Testis (tissue), 2 donors: ENCODE measurements at regions not wholly inside any gene's neighbourhood (a gene's known extent, or its start where the extent isn't known, plus 50 kb on each side); places are given as distances from the start of the nearest gene placed in this dataset.

Source experiments
- CTCF ChIP-seq, 3 experiments: fragments of 450-650 bp in 2 of 3; fragments of 200-600 bp in 1 of 3; sonication (generic) in 1 of 3; IDR thresholded peaks; one replicate each; pipeline ENCODE4 v1.5.1; 2016 to 2019; ENCODE audit warnings: antibody characterized with exemption in 3 of 3, mild to moderate bottlenecking in 2 of 3, moderate library complexity in 1 of 3
- POLR2A ChIP-seq: fragments of 450-650 bp; IDR thresholded peaks from one replicate; pipeline ENCODE4 v1.6.1; 2017; ENCODE audit warnings: antibody characterized with exemption, mild to moderate bottlenecking, moderate library complexity

- no peak for TF ChIP-seq POLR2A
- TF ChIP-seq CTCF (IDR thresholded peaks at IDR 0.05), result no peak
Observed at GRCh38 chr2:37543999-37544557, 127.4 kb downstream of the CDC42EP3 start.
